ENCODE measurements at regions not wholly inside any gene's neighbourhood (a gene's known extent, or its start where the extent isn't known, plus 50 kb on each side); places are given as distances from the start of the nearest gene placed in this dataset.

GRCh38 chr10:25661632-25662031 lies 272.4 kb upstream of the MYO3A start:
- no peak for DNase-seq

- no peak for DNase-seq
Observed at GRCh38 chr10:25666276-25666675, 267.8 kb upstream of the MYO3A start.

- no peak for DNase-seq
Observed at GRCh38 chr10:25675204-25675603, 258.8 kb upstream of the MYO3A start.

DNA sequence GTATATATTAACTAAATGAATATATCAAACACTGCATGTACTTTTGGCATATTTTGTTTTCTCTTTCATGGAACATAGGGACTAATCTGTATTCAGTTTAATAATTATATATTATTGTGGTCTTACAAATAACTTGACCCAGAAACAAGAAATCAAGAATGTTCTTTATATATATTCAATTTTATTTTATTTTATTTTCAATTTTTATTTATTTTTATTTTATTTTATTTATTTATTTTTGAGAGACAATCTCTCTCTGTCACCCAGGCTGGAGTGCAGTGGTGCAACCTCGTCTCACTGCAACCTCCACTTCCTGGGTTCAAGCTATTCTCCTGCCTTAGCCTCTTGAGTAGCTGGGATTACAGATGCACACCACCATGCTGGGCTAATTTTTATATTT lies 258.4 kb upstream of the MYO3A start:
- no peak for DNase-seq

GRCh38 chr10:25678220-25678619 lies 255.8 kb upstream of the MYO3A start:
- DNase-seq, result no peak

DNA sequence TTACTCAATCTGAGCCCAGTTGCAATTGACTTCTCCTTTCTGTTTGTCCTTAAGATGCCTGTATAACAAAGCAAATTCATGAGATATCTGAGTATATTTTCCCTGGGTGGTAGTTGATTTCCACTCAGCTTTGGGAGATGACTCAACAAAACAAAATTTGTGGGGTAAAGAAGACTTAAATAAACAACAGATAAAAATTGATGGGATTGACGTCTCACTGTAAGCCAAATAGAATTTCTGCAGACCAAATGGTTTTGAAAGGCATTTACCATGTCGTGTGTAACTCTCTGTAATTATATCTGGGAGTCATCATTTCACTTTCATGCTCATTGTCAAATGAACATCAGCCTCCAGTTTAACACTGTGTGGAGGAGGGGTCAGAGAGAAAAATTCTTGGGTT lies 255.4 kb upstream of the MYO3A start:
- DNase-seq, result no peak

GRCh38 chr10:25682203-25682851 lies 251.7 kb upstream of the MYO3A start:
- DNase-seq, result no peak

DNA sequence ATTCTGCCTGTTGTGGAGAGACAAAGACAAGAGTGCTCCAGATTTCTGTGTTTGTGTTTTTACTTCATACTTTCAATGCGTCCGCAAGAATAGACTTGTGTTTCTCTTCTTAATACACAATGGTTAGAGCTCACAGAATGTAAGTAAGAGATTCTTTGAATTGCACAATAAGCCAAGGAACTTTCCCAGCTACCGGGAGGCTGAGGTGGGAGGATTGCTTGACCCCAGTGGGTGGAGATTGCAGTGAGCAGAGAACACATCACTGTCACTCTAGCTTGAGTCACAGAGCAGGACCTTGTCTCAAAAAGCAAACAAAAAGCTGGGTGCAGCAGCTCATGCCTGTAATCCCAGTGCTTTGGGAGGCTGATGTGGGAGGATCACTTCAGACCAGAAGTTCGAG lies 250.7 kb upstream of the MYO3A start:
- DNase-seq, result no peak

DNA sequence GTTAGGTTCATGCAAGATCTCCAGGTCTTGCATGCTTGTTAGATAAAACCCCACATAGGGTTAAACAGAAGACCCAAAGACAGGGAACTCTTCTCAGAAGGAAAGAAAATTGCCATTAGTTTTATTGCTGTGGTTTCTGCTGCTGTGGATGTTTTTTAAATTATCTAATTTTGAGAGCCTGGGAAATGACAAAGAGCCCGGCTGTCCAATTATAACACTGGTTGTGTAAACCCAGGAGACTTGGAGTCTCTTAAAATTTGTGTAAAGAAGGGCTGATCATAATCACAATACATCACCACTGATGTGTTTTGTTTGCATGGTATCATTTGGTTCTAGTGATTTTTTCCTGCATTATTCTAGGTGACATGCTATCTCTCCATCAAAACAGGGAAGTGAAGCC lies 246.5 kb upstream of the MYO3A start:
- no peak for DNase-seq

DNA sequence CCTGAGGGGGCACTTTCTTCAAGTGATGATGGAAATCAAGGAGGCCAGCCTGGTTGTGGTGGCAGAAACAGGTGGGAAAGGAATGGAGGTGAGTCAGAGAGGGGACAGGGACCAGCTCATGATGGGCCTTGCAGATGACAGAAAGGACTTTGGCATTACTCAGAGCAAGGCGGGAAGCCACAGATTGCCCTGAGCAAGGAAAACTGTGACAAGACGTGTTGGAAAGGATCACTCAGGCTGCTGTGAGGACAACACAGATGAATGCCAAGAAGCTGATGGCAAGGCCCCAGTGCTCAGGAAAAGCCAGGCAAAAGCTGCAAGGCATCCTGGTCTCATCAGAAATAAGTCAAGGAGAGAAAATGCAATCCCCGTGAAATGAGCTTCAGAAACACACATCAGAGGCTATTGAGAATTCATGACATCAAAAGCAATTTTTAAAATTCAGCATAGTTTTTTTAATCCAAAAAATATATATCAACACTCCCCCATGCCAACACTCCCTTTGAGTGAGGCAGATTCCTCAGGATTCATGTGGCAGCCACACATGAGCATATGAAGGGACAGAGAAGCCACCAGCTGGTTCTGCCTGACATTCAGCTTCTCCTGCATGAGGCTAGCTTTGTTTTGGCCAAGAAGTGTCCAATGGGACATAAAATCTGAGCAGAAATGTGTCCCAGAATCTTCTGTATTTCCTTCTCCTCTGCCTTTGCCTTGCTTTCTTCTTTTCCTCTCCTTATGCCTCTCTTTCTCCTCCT lies 244.5 kb upstream of the MYO3A start:
- DNase-seq, result no peak

DNA sequence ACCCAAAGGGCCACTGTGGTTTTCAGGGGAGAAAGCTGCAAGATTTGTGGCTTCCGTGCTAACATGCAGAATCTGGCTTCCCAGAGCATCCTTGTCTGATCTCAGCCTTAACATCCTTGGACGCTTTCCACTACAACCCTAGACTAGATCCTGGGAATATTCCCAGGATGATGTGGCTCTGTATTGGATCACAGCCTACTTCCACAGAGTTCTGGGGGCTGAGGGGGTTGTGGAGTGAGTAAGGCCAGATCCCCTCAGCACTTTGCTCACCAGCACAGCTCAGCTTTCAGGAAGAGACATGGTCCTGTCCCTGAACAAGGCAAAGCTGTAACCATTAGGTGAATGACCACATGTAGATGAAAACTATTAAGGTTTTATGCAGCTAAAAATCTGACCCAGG lies 241.3 kb upstream of the MYO3A start:
- no peak for DNase-seq

- no peak for DNase-seq
Observed at GRCh38 chr10:25694206-25694933, 239.7 kb upstream of the MYO3A start.

DNA sequence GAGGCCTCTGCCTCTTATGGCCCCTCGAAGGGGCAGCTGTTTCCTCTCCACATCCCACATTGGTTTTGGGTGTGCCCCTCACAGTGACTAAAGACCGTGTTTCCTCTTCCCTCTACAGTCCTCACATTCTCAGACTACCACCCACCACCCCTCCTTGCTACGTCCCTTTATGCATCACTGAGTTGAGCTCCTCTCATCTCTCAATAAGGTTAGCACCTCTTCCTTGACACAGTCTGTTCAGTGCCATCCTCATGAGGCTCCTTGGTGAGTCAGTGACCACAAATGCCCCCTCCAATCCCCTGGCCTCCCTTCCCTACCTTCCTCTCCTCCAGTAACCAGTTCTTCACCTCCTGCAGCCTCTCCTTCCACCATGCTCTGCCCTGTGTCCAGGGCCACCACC lies 239.1 kb upstream of the MYO3A start:
- DNase-seq, result no peak

GRCh38 chr10:25695586-25695985 lies 238.4 kb upstream of the MYO3A start:
- no peak for DNase-seq

DNA sequence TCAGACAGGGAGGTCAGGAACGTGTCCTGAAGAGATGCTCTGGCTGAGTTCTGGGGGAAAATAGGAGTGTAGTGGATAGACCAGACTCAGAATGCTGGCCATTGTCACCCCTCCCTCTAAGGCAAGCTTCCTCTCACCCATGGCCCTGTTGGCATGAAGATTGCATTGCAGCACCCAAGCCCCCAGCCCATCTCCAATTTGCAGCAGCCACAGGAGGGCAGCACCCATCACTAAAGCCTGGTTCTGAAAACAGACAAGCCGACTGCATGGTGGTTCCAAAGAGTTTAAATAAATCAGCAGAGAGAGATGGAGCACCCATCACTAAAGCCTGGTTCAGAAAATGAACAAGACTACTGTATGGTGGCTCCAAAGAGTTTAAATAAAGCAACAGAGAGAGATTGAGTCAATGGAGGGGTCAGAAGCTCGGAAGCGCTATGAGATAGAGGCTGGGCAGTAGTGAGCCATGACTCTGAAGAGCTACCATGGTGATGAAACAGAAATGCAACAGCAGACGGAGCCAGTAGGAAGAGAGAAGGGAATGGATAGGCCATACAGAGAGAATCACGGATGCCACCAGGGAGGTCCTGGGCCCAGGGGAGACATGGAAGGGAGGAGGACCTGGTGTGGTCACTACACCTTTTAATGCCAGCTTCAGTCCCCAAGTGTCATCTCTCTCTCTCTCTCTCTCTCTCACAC lies 237.9 kb upstream of the MYO3A start:
- DNase-seq, result no peak

DNA sequence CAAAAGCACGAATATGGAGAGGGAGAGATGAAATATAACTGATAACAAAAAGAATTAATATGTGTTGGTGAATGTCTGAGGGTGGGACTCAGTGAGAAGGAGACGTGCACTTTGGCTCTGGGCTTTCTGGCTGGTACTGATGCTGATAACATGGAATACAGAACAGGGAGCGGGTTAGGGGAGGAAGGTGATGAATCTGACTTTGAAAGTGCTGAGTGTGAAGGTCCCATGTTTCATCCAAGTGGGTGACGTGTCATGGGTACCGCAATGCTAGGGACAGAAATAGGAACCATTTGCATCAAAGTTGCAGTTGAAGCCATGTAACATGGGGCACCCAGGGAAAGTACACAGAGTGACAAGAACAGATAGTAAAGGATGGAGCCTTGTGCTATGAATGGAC lies 236.6 kb upstream of the MYO3A start:
- no peak for DNase-seq

DNA sequence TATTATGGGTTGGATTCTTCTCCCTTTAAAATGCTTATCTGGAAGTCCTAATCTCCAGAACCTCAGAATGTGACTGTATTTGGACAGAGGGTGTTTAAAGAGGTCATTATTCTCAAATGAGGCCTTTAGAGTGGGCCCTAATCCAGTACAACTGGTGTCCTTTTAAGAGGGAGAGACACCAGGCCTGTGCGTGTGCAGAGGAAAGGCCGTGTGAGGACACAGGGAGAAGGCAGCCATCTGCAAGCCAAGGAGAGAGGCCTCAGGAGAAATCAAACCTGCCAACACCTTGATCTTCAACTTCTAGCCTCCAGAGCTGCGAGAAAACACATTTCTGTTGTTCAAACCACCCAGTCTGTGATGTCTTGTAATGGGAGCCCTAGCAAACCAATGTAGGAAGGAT lies 235.4 kb upstream of the MYO3A start:
- DNase-seq, result no peak

- no peak for DNase-seq
Observed at GRCh38 chr10:25699631-25700030, 234.4 kb upstream of the MYO3A start.

DNA sequence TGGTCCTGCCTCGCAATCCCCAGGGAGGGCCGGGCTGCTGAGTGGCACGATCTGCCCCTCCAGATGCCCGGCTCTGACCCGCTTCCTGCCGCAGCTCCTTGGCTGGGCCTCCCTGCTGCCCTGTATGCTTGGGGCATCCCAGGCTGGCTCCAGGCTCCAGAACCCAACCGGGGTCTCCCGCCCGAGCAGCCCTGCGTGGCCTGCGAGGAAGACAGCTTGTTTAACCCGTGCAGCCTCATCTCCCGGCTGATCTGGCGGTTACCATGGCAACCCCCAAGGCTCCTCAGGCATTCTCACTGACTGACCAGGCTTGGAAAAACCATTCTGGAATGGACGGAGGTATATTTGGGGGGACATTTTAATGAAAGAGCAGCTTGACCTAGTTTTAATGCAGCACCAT lies 232.4 kb upstream of the MYO3A start:
- no peak for DNase-seq

GRCh38 chr10:25704622-25705021 lies 229.4 kb upstream of the MYO3A start:
- no peak for DNase-seq

DNA sequence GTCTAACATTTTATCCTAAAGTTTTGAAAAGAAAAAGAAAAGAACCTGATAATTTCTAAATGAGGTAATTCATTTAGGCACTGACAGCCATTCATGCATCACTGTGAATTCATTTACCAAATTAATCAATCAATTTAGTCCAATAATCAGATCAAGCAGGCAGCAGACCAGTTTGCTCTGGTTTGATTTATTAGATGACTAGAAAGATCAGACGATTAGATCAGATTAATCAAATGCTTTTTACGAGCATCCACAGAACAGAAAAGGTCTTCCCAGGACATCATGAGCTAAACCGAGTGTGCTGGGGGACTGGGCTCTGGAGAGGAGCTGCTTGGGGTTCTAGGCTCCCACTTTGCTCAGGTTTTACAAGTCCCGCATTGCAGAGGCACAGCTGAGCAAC lies 226.5 kb upstream of the MYO3A start:
- no peak for DNase-seq

GRCh38 chr10:25707976-25708671 lies 225.9 kb upstream of the MYO3A start:
- DNase-seq, result no peak

GRCh38 chr10:25713894-25714240 lies 220.2 kb upstream of the MYO3A start:
- DNase-seq, result no peak

All from CD4-positive, alpha-beta T cell treated with Interleukin-10 for 1 hour (primary cell).